ENCODE measurements at regions not wholly inside any gene's neighbourhood (a gene's known extent, or its start where the extent isn't known, plus 50 kb on each side); places are given as distances from the start of the nearest gene placed in this dataset.

DNA sequence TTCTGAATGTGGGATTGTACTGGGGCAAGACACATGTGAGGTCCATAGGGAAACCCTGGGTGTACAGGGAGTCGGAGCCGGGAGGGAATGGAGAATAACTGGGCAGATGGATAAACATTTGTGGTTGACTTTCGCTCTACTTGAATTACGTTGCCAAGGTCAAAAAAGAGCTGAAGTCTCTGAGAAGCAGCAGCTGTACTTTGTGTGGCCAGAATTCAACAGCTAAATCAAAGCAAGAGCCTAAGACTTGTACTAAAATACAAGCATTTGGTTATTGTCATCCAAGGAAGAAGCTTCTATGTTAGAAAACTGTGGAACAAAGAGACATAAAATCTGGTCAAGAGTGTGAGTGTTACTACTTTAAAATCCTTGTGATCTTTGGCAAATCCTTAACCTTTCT, 457.2 kb downstream of the ARL4A start:
- TF ChIP-seq, protein P1, sequence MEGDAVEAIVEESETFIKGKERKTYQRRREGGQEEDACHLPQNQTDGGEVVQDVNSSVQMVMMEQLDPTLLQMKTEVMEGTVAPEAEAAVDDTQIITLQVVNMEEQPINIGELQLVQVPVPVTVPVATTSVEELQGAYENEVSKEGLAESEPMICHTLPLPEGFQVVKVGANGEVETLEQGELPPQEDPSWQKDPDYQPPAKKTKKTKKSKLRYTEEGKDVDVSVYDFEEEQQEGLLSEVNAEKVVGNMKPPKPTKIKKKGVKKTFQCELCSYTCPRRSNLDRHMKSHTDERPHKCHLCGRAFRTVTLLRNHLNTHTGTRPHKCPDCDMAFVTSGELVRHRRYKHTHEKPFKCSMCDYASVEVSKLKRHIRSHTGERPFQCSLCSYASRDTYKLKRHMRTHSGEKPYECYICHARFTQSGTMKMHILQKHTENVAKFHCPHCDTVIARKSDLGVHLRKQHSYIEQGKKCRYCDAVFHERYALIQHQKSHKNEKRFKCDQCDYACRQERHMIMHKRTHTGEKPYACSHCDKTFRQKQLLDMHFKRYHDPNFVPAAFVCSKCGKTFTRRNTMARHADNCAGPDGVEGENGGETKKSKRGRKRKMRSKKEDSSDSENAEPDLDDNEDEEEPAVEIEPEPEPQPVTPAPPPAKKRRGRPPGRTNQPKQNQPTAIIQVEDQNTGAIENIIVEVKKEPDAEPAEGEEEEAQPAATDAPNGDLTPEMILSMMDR (IDR thresholded peaks at IDR 0.05 in 2 of 3, conservative IDR thresholded peaks at IDR 0.05 in 1 of 3; ENCODE audit: borderline replicate concordance in 1 of 3, insufficient read depth in 1 of 3, low read depth in 2 of 3, low read length in 2 of 3): no peak
- TF ChIP-seq EZH2 (IDR thresholded peaks at IDR 0.05) (no peak), POLR2A (IDR thresholded peaks at IDR 0.05; ENCODE audit: borderline replicate concordance, extremely low read depth, insufficient read depth, insufficient read length) (no peak), ZNF274 (IDR thresholded peaks at IDR 0.05; ENCODE audit: low read depth, low read length) (no peak), EGR1 (IDR thresholded peaks at IDR 0.05; ENCODE audit: low read depth) (no peak)
- TF ChIP-seq, protein P2, sequence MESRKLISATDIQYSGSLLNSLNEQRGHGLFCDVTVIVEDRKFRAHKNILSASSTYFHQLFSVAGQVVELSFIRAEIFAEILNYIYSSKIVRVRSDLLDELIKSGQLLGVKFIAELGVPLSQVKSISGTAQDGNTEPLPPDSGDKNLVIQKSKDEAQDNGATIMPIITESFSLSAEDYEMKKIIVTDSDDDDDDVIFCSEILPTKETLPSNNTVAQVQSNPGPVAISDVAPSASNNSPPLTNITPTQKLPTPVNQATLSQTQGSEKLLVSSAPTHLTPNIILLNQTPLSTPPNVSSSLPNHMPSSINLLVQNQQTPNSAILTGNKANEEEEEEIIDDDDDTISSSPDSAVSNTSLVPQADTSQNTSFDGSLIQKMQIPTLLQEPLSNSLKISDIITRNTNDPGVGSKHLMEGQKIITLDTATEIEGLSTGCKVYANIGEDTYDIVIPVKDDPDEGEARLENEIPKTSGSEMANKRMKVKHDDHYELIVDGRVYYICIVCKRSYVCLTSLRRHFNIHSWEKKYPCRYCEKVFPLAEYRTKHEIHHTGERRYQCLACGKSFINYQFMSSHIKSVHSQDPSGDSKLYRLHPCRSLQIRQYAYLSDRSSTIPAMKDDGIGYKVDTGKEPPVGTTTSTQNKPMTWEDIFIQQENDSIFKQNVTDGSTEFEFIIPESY (IDR thresholded peaks at IDR 0.05; ENCODE audit: extremely low read depth, insufficient replicate concordance, low read length): no peak

Measured in HCT116 (cell line).